ENCODE measurements at regions not wholly inside any gene's neighbourhood (a gene's known extent, or its start where the extent isn't known, plus 50 kb on each side); places are given as distances from the start of the nearest gene placed in this dataset.

- no peak for DNase-seq (ENCODE audit: low read depth, low spot score)
These were observed 1493.7 kb downstream of the TBC1D22A start for GRCh38 chr22:48256041-48256739.

DNA sequence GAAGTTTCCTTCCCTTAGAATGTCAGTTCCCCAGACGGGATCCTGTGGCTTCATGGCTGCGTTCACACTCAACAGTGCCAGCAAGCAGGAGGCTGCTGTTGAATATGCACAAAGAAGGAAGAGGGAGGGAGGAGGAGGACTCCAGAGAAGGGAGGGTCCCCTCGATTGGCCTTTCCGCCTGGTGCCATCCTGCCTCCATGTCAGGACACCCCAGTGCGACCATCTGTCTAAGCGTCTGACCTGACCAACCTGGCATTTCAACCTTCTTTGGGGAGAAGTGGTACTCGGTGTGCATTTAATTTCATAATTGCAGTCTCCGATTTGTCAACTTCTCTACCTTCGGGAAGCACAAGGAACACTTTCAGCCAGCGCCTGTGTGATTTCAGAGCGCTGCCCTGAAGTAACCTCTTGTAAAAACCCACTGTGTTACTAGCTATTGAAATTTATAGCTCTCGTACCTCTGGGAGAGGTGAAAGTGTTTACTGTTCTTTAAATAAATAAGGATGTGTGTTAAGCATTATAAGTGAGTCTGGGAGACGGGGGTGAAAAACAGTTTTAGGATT is 1491.9 kb downstream of the TBC1D22A start:
- DNase-seq (ENCODE audit: low read depth, low spot score): no peak

- DNase-seq (ENCODE audit: low read depth, low spot score): no peak
These were observed 1491.1 kb downstream of the TBC1D22A start for GRCh38 chr22:48253573-48253972.

GRCh38 chr22:48253136-48253535 is 1490.7 kb downstream of the TBC1D22A start:
- DNase-seq (ENCODE audit: low read depth, low spot score): no peak

DNA sequence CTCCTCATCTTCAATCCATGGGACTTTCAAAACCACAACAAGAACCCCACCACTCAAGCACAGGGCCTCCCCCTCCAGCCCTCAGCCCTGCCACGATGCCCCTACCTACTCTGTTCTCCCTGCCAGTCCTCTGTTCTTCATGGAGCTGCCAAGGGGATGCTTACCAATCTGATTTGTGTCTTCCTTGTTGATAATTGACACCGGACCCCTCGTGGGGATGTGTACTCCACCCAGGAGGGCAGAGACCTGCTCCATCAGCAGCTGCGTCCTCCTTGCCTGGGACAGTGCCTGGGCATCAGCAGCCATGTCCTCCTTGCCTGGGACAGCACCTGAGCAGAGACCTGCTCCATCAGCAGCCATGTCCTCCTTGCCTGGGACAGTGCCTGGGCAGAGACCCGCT is 1489.2 kb downstream of the TBC1D22A start:
- DNase-seq (ENCODE audit: low read depth, low spot score): no peak

DNA sequence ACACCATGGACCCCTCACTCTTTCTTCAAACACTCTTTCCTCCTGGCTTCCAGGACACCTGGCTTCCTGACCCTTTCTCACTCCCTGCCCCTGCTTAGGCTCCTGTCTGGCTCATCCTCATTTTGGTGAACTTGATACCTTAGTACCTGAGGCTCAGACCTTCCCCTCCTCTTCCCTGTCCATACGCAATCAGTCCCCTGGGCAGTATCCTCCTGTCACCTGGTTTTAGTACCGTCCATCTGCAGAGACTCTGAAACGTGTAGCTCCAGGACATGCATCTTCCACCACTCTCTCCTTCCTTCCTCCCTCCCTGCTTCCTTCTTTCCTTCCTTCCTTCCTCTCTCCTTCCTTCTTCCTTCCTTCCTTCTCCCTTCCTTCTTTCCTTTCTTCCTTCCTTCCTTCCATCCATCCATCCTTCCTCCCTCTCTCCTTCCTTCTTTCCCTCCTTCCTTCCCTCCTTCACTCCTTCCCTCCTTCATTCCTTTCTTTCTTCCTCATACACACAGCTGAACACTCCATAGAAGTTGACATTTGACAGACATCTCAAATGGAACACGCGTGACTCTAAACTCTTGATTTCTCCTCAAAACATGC is 1488.6 kb downstream of the TBC1D22A start:
- DNase-seq (ENCODE audit: low read depth, low spot score): no peak

DNA sequence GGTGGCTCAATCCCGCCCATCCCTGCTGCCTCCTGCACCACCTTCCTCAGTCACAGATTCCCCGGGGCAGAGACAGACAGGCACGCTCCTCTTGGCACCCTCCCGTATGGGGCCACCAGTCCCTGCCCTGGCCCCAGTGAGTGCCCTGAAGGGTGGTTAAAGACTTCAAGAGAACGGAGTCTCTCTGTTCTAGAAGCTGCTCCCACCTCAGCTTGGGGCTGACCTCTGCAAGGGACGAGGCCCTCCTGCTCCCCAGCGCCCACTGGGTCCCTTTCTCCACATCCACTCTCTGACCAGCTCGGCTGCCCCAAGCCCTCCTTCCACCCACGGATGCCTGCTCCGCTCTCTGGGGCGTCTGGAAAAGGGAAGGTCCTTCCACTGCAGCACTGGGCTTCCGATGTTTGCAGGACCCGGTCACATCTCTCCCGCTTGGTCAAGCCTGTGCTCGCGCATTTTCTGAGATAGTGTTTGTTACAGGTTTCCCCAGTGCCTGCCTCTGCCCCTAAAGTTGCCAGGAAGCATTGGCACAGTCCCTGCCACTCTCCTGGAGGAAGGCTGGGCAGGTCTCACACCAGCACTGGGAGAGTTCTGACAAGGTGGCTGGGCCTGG is 1487.9 kb downstream of the TBC1D22A start:
- DNase-seq (ENCODE audit: low read depth, low spot score): no peak

GRCh38 chr22:48249713-48250268 is 1487.3 kb downstream of the TBC1D22A start:
- no peak for DNase-seq (ENCODE audit: low read depth, low spot score)

GRCh38 chr22:48248901-48249455 is 1486.5 kb downstream of the TBC1D22A start:
- DNase-seq (ENCODE audit: low read depth, low spot score): no peak

- DNase-seq (ENCODE audit: low read depth, low spot score): no peak
These were observed 1485.4 kb downstream of the TBC1D22A start for GRCh38 chr22:48247829-48248228.

DNA sequence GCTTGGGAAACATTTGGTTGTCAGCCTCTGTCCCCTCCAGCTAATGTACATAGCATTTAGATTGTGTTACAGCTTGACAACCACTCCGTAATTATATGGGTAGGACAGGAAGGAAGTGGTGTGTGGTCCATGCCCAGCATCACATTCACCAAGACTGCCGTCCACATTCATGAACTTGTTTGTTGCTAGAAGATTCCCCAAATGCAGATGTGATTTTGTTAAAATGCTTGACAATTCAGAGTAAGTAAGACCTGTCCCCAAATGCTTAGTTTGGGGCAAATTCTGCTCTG is 1482.7 kb downstream of the TBC1D22A start:
- DNase-seq (ENCODE audit: low read depth, low spot score): no peak

GRCh38 chr22:48244388-48245195 is 1482.1 kb downstream of the TBC1D22A start:
- DNase-seq (ENCODE audit: low read depth, low spot score): no peak

- DNase-seq (ENCODE audit: low read depth, low spot score): no peak
These were observed 1480.0 kb downstream of the TBC1D22A start for GRCh38 chr22:48242461-48242864.

- no peak for DNase-seq (ENCODE audit: low read depth, low spot score)
These were observed 1479.2 kb downstream of the TBC1D22A start for GRCh38 chr22:48241658-48242057.

DNA sequence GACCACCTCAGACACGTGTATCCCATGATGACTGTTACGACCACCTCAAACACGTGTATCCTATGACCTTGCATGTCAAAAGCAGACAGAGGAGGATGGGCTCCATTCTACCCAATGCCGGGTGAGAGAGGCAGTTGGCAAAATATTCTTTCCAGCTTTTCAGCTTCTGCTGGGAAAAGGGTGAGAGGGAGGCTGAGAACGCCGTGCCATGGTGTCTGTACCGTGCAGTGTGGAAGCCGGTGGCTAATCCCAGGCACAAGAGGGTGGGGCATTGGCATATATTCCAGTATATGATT is 1478.4 kb downstream of the TBC1D22A start:
- no peak for DNase-seq (ENCODE audit: low read depth, low spot score)

DNA sequence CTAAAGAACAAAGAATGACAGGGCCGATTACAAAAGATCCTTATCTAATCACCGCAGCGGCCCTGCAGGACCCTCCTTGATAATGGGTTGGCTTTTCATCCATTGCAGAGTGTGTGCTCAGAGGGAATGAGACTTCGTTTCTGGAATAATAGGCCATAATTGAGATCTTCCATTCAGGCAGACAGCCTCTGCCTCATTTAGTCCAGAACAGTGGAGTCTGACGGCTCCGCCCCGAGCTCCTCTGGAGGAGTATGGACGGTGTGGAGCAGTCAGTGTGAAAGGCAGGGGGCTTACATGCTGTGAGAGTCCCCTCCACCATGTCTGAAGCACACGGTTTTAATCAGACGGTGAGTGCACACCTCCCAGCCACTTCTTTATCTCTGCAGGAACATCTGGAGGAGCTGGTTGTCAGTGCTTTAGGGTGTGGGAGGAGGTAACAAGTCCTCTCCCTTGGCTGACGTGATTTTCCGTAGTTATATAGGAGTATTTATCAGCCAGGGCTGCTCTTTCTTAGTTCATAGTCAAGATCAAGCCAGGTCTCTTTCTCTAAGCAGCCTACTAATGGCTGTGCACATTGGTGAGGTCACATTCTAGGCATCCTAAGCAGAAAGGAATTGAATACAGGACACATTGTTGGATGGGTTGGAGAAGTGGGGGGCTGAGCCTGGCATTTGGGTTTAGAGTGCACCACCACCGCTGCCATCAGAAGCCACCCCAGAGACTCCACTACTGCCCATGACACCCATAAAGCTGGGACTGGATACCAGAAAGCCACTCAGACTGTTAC is 1477.9 kb downstream of the TBC1D22A start:
- DNase-seq (ENCODE audit: low read depth, low spot score): no peak

GRCh38 chr22:48239461-48240147 is 1477.2 kb downstream of the TBC1D22A start:
- DNase-seq (ENCODE audit: low read depth, low spot score): no peak

DNA sequence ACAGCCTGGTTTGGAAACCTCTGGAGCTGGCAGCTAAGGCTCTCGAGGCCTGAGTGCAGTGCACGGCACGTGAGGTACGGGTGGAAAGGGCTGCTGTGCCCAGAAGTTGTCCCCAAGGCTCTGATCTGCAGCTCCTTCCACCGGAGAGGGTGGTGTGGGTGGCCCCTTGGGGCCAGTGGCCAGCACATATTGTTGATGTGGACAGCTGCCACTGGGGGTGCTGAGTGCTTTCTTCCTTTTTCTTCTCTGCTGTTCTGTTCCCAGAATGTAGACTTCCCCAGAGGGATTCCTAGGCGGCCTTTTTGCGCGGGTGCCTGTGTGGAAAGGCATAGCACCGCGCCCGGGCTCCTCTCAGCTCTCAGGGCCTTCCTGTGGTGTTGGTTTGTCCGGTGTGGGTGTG is 1476.5 kb downstream of the TBC1D22A start:
- no peak for DNase-seq (ENCODE audit: low read depth, low spot score)

DNA sequence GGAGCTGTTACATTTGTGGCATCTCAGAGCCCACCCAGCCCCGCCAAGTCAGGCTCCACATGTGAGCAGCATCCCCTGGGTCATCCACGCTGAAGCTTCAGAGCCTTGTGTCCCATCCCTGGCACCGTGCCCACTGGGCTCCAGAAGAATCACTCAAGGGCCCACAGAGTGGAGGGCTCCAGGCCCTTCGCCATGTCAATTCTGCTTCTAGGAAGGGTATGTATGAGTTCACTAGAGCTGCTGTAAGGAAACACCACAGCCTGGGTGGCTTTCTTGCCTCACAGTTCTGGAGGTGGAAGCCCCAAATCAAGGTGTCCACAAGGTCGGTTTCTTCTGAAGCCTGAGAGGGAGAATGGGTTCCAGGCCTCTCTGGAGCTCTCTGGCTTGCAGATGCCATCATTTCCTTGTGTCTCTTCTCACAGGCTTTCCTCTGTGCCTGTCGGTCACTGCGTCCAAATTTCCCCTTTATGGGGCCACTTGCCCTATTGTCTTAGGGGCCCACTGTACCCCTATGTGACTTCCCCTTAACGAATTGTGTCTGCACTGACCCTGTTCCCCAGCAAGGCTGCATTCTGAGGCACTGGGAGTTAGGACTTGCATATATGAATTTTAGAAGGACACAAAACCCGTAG is 1476.0 kb downstream of the TBC1D22A start:
- no peak for DNase-seq (ENCODE audit: low read depth, low spot score)
